Activated CD4-positive, alpha-beta T cell treated with anti-CD3 and anti-CD28 coated beads for 1 hour (primary cell): ENCODE measurements at regions not wholly inside any gene's neighbourhood (a gene's known extent, or its start where the extent isn't known, plus 50 kb on each side); places are given as distances from the start of the nearest gene placed in this dataset.

Experiments used
- DNase-seq: peaks from one replicate; pipeline ENCODE4 v3.0.0-alpha.2; 2020

DNA sequence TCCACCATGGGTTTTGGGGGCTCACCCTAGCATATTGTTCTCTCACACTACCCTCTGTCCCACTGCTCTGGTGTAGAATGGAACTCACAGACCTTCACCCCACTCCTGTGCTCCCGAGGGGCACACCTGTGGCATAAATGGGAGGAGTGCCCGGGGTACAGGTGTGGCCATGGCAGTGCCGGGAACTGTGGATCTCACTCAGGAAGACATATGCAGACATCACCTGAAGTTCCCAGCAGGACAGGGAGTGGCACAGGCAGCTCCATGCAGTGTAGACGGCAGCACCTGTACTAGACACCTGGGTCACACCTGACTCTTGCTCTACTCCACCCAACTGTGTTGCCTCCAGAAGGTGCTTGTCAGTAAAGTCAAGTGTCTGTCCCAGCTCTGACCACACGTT is 57.6 kb upstream of the MRPS22 start:
- no peak for DNase-seq

DNA sequence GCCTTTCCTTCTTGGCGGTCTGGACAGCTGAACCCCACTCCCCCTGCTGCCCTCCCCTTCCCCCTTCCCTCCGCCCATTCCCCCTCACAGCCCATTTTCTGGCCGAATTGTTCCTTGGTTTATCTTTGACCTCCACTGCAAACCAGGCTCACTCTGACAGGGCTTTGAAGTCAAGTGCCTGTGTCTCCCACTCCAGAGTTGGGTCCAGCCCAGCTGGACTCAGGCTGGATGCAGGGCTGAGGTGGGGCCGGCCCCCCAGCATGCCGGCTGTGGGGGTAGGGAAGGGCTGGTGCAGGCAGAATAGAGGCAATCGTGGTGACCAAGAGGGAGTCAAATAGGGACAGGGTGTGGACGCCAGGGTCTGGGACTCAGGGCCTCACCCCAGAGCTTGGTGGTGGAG is 57.0 kb upstream of the MRPS22 start:
- no peak for DNase-seq

DNA sequence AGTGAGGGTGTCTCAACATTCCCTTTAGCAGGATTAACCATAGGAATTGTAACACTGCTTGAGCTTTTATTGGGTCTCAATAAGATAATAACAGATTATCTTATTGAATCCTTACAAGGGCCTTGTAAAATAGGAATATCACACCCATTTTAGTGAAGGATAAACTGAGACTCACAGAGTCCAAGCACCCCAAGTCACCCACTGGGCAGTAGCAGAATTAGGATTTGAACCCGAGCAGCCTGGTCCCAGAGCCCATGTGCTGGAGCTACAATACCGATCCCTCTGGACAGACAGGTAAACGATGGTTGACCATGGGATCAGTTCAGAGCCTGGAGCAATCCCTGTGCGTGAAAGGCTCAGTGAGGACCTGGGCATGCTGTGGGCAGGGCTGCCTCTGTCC is 56.3 kb upstream of the MRPS22 start:
- DNase-seq: no peak

DNA sequence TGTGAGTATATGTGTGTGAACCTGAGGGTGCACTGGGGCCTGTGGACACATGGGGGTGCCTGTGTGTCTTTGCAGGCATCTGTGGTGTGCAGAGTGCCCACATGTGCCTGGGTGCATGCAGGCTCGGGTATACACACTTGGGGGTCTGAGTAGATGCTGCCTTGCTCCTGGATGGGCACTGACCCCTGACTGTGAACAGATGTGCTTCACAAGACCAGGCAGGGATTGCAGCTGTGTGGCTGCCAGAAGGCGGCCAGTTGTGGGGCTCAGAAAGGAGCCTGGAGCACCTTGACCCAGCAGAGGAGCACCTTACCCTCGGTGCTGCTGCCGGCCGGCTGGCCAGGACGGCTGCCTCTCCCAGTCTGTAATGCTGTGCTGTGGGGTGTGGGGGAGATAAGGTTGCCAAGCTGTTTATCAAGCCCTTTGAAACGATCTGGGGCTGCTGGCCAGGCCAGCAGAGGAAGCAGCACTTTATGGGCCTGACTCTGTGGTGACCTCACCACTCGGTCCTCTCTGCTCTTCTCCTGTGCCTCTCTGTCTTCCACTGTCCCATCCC is 55.5 kb upstream of the MRPS22 start:
- DNase-seq: no peak

DNA sequence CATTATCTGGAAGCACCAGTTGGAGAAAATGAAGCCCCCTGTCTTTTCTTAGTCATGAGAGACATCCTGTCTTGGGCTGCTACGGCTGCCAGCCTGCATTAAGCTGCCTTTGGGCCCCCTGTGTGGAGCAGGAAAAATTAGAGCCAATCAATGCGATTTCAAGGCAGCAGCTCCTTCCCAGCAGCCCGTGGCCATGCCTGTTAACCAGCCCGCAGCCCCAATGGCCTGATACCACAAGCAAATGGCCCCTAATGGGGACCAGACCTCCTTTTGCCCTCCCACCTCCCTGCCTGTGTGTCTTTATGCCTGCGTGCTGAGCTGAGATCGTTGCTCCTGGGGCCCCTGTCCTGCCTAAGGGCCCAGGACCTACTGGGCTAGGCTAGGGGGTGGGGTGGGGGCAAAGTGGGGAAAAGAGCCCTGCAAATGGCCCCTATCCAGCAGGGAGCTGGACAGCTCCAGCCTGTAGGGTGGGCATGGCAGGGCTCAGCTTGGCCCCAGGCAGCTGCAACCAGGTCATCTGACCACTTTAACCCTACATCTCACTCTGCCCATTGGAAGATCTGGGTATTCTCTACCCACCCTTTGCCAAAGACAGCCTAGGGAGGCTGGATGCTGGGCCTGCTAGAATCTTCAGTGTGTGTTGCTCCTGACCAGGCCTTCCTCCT is 53.8 kb upstream of the MRPS22 start:
- no peak for DNase-seq

DNA sequence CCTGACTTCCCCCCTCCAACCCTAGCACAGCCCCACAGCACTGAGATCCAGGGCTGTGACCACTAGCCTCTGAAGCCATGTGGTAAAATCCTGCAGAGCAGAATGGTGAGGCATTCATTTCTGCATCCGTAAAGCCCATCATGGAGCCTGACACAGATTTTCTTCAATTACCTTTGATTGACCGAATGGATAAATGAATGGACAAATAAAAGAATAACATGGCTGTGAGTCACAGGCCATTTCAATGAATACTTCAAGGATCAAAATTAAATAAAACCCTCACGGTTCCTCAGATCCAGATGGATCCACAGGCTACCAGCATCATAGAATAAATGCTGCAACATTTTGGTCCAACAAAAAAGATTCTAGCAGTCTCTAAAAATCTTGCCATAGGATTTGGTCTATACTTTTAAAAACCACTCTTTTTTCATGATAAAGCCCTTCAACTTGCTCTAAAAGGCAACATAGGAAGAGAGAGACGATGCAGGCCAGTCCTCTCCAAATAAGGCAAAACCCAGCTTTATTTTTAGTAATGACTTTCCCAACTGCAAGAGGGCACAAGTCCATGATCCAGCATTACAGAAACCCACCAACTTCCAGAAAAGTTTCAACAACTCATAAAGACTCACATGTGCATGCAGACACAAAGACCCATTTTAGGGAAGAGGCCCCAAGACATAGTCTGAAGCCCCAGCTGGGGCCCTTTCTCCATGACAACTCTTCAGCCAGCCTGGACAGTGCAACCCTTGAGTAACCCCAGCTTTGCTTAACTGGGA is 52.4 kb upstream of the MRPS22 start:
- DNase-seq: no peak

DNA sequence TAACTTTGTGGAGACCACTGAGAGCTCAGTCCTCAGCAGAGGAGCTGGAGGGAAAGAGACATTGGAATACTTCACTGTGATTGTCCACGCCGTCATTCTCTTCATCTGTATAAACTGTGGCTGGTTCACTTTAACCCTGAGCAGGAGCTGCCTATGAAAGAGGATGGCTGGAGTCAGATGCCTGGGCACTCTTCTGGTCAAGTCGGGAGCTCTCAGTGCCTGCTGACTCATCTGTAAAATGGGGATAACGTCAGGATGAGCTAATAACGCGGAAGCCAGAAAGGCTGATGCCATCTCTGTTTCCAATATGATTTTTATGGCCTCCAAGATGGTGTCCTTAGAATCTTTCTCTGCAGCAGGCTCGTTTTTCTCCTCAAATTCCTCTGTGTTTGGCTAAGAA is 51.6 kb upstream of the MRPS22 start:
- DNase-seq: no peak

DNA sequence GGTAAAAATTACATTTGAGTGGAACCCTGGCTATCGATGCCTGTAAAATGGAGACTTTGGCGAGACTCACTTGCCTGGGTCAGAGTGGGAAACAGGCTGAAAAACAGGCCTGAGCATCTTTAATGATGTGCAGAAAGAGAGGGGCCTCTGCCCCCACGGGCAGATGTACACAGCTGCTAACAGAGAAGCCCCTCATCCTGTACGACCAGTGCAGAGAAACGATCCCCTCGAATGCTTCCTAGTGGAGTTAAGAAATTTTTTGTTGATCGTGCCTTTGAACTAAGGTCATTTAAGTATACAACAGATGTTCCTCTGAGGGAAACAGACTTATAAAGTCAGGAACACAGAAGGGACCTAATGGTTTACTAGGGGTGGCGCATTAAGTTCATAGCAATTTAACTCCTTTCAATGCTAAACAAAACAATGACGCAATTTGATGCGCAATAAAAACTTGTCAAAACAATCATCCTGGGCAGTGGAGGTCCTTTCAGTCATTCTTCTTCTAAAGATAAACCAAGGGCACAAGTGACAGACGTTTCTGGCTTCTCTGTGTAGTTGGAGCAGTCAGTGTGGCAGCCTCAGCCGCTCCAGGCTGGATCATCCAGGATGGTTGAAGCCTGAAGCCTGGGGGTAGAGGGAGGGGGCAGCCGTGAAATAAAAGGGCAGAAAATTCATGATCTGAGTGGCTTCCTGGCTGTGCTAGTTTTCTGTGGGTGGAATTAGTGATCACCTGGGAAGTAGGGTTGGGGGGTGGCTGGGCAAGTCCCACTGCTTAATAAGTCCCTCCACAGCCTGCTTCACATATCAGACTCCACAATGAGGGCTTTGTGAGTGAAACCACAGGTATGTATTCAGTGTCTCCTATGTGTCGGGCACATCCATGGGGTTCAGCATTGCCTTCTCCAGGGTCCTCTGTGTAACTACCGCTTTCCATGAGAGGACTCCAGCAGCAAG is 50.8 kb upstream of the MRPS22 start:
- no peak for DNase-seq

DNA sequence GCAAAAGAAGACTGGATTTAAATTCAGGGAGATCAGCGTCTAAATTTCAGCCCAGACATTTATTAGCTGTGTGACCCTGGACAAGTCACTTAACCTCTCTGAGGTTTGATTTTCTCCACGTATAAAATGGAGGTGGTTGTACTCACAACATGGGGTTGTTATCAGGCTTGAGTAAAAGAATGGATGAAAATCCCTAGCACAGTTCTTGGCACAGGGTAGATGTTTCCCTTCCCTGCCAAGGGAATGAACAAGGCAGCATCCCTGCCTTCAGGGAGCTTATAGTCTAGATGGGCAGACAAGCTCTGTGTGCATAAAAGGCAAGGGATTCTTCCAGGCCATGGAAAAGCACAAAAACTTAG is 50.2 kb upstream of the MRPS22 start:
- DNase-seq: no peak
